A673 (cell line): ENCODE measurements at regions not wholly inside any gene's neighbourhood (a gene's known extent, or its start where the extent isn't known, plus 50 kb on each side); places are given as distances from the start of the nearest gene placed in this dataset.

Experiments
- EZH2 ChIP-seq: fragments of 200-600 bp; sonication (generic); IDR thresholded peaks from 2 replicates; pipeline ENCODE4 v1.6.1; 2017; ENCODE audit warnings: borderline replicate concordance, low read depth, mild to moderate bottlenecking, mixed read lengths, antibody characterized with exemption, low read length; ENCODE audit not compliant: poor library complexity, severe bottlenecking
- TF ChIP-seq, protein P1 (sequence below): fragments of 300-800, 200-600 bp; sonication (generic); conservative IDR thresholded peaks from 2 replicates; pipeline ENCODE4 v1.5.1; 2017; ENCODE audit warnings: low read depth, mild to moderate bottlenecking, antibody characterized with exemption, low read length, moderate library complexity, mixed read lengths

DNA sequence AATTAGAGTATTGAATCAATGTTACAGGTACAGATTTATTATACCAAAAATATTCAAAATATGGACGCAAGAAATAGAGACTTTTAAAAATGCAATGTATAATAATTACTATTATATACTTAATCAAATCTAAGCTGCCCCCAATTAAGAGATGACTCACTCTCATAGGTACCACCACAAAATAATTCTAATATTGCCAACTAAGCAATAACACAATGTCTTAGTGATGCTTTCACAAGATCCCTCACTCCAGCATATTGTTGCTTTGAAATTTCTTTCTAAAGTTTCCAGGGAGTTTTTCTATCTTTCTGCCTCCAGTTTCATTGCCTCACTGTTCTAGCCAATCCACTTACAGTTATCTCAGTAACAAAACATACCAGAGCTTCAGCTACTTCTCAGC lies 270.0 kb upstream of the PABPC4L start:
- no peak for TF ChIP-seq EZH2
- TF ChIP-seq, protein P1, sequence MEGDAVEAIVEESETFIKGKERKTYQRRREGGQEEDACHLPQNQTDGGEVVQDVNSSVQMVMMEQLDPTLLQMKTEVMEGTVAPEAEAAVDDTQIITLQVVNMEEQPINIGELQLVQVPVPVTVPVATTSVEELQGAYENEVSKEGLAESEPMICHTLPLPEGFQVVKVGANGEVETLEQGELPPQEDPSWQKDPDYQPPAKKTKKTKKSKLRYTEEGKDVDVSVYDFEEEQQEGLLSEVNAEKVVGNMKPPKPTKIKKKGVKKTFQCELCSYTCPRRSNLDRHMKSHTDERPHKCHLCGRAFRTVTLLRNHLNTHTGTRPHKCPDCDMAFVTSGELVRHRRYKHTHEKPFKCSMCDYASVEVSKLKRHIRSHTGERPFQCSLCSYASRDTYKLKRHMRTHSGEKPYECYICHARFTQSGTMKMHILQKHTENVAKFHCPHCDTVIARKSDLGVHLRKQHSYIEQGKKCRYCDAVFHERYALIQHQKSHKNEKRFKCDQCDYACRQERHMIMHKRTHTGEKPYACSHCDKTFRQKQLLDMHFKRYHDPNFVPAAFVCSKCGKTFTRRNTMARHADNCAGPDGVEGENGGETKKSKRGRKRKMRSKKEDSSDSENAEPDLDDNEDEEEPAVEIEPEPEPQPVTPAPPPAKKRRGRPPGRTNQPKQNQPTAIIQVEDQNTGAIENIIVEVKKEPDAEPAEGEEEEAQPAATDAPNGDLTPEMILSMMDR, result no peak
